DMS 273 (cell line): ENCODE measurements at regions not wholly inside any gene's neighbourhood (a gene's known extent, or its start where the extent isn't known, plus 50 kb on each side); places are given as distances from the start of the nearest gene placed in this dataset.

Source experiments
- DNase-seq: peaks from one replicate; lab custom pipeline; 2025; ENCODE audit not compliant: unreplicated experiment; lab: John Stamatoyannopoulos, UW

GRCh38 chr3:168187233-168187632 lies 91.5 kb upstream of the GOLIM4 start:
- DNase-seq: no peak

GRCh38 chr3:168186293-168186983 lies 90.7 kb upstream of the GOLIM4 start:
- no peak for DNase-seq

- no peak for DNase-seq
Observed at GRCh38 chr3:168183774-168184173, 88.0 kb upstream of the GOLIM4 start.

- DNase-seq: no peak
Observed at GRCh38 chr3:168168743-168169142, 73.0 kb upstream of the GOLIM4 start.

- DNase-seq: peak; percentile 92
Observed at GRCh38 chr3:168165390-168166269, 69.9 kb upstream of the GOLIM4 start.

- DNase-seq: no peak
Observed at GRCh38 chr3:168162172-168162571, 66.4 kb upstream of the GOLIM4 start.

- DNase-seq: no peak
Observed at GRCh38 chr3:168161696-168162095, 66.0 kb upstream of the GOLIM4 start.

GRCh38 chr3:168157903-168158302 lies 62.2 kb upstream of the GOLIM4 start:
- no peak for DNase-seq

- no peak for DNase-seq
Observed at GRCh38 chr3:168157099-168157700, 61.5 kb upstream of the GOLIM4 start.

GRCh38 chr3:168156479-168156878 lies 60.8 kb upstream of the GOLIM4 start:
- no peak for DNase-seq

- DNase-seq: no peak
Observed at GRCh38 chr3:168155303-168155702, 59.6 kb upstream of the GOLIM4 start.

GRCh38 chr3:168154089-168154488 lies 58.4 kb upstream of the GOLIM4 start:
- no peak for DNase-seq

GRCh38 chr3:168152149-168152548 lies 56.4 kb upstream of the GOLIM4 start:
- DNase-seq: no peak
